PC-9 (cell line): ENCODE measurements at regions not wholly inside any gene's neighbourhood (a gene's known extent, or its start where the extent isn't known, plus 50 kb on each side); places are given as distances from the start of the nearest gene placed in this dataset.

Source experiments
- BruUV-seq: library from RNA; stranded (reverse); fragments of 400-500 nt; replicated peaks from 2 replicates; lab custom pipeline; 2021; lab: Mats Ljungman, UMichigan
- CTCF ChIA-PET: fragments of 300-600 bp; sonication (Branson Sonifier 250); formaldehyde crosslinking; loops from one replicate; lab custom pipeline; 2022; ENCODE audit warnings: antibody characterized with exemption; lab: Charles Lee
- POLR2A ChIA-PET: fragments of 300-600 bp; sonication (Branson Sonifier 250); formaldehyde crosslinking; loops from one replicate; lab custom pipeline; 2022; ENCODE audit warnings: antibody characterized with exemption; ENCODE audit not compliant: unreplicated experiment; lab: Charles Lee
- DNase-seq, 2 experiments: peaks; one replicate each; pipeline versions ENCODE4 v3.0.0 to v3.0.0-alpha.2; 2015 to 2022; ENCODE audit warnings: mixed read lengths in 1 of 2
- H2AFZ ChIP-seq: fragments of 200-600 bp; sonication (generic); 2 replicates; pipeline ENCODE4 v1.8.1; 2017; ENCODE audit warnings: antibody characterized with exemption
- H3F3A ChIP-seq: fragments of 200-600 bp; sonication (generic); 2 replicates; pipeline ENCODE4 v1.8.1; 2017; ENCODE audit warnings: antibody characterized with exemption, mild to moderate bottlenecking, low read depth; ENCODE audit not compliant: insufficient read depth
- H3K27ac ChIP-seq: fragments of 200-600 bp; sonication (generic); 2 replicates; pipeline ENCODE4 v1.6.1; 2016; ENCODE audit warnings: mixed run types
- H3K27me3 ChIP-seq: fragments of 200-600 bp; sonication (generic); 2 replicates; pipeline ENCODE4 v1.6.1; 2016; ENCODE audit warnings: low read depth, mixed run types; ENCODE audit not compliant: insufficient read depth
- H3K36me3 ChIP-seq: fragments of 200-600 bp; sonication (generic); 2 replicates; pipeline ENCODE4 v1.6.1; 2016; ENCODE audit warnings: low read depth, mixed run types
- H3K4me1 ChIP-seq: fragments of 200-600 bp; sonication (generic); replicated peaks from 2 replicates; pipeline ENCODE4 v1.6.1; 2016; ENCODE audit warnings: mixed run types; ENCODE audit not compliant: insufficient read depth
- H3K4me2 ChIP-seq: fragments of 200-600 bp; sonication (generic); 2 replicates; pipeline ENCODE4 v1.6.1; 2017; ENCODE audit warnings: mixed run types
- H3K4me3 ChIP-seq: fragments of 200-600 bp; sonication (generic); 2 replicates; pipeline ENCODE4 v1.6.1; 2016; ENCODE audit warnings: mixed run types
- H3K79me2 ChIP-seq: fragments of 200-600 bp; sonication (generic); 2 replicates; pipeline ENCODE4 v1.6.1; 2017; ENCODE audit warnings: low read depth, mixed run types
- H3K9me2 ChIP-seq: fragments of 200-600 bp; sonication (generic); 2 replicates; pipeline ENCODE4 v1.8.1; 2017; ENCODE audit warnings: mild to moderate bottlenecking; ENCODE audit not compliant: insufficient read depth
- H3K9me3 ChIP-seq: fragments of 200-600 bp; sonication (generic); 2 replicates; pipeline ENCODE4 v1.8.1; 2016; ENCODE audit warnings: low read depth; ENCODE audit not compliant: insufficient read depth
- H4K20me1 ChIP-seq: fragments of 200-600 bp; sonication (generic); 2 replicates; pipeline ENCODE4 v1.8.1; 2017; ENCODE audit not compliant: insufficient read depth
- CTCF ChIP-seq: fragments of 200-600 bp; sonication (generic); conservative IDR thresholded peaks from 2 replicates; pipeline ENCODE4 v1.6.1; 2017; ENCODE audit warnings: mixed run types, antibody characterized with exemption, mild to moderate bottlenecking, moderate library complexity
- EZH2 ChIP-seq: fragments of 200-600 bp; sonication (generic); IDR thresholded peaks from 2 replicates; pipeline ENCODE4 v1.8.0; 2017; ENCODE audit warnings: antibody characterized with exemption, low read depth
- intact Hi-C: fragments of 100-400 bp; cut with micrococcal nuclease; formaldehyde crosslinking; loops from one replicate; pipeline ENCODE4 v1.10.0; 2022; ENCODE audit not compliant: unreplicated experiment

GRCh38 chr3:143201870-143202752, 82.5 kb downstream of the CHST2 start:
- CTCF ChIA-PET = no interaction called here
- H3K4me2 ChIP-seq = no peak overlapping the region

GRCh38 chr3:143203142-143203541, 83.6 kb downstream of the CHST2 start:
- H3K9me2 ChIP-seq = no peaks in the 10 kb centered on the region
- no peak overlapping the region for H3K4me2 ChIP-seq
- TF ChIP-seq EZH2 = no peak
- no peak for TF ChIP-seq CTCF
- H3K27me3 ChIP-seq = no peaks in the 10 kb centered on the region
- H3K4me1 ChIP-seq = no peaks in the 10 kb centered on the region
- ChIA-PET CTCF (no interaction called here), POLR2A (no interaction called here)
- no peak overlapping the region for H3K27ac ChIP-seq
- H3F3A ChIP-seq = no peaks in the 10 kb centered on the region
- intact Hi-C loops = no loop called here
- H3K36me3 ChIP-seq = no peaks in the 10 kb centered on the region
- H3K79me2 ChIP-seq = no peaks in the 10 kb centered on the region
- H3K9me3 ChIP-seq = no peaks in the 10 kb centered on the region
- DNase-seq = no peak
- H3K4me3 ChIP-seq = no peak overlapping the region
- H4K20me1 ChIP-seq = no peaks in the 10 kb centered on the region
- BruUV-seq = no TSS peak
- no peak overlapping the region for H2AFZ ChIP-seq

More at GRCh38 chr3:143201870-143202752, 82.5 kb downstream of the CHST2 start:
- H3K4me1 ChIP-seq = no peaks in the 10 kb centered on the region
- no peak overlapping the region for H3K4me3 ChIP-seq
- H3K27me3 ChIP-seq = no peaks in the 10 kb centered on the region
- POLR2A ChIA-PET = no interaction called here
- no peak overlapping the region for H3K27ac ChIP-seq
- BruUV-seq = no TSS peak
- H3K9me2 ChIP-seq = no peaks in the 10 kb centered on the region
- no peak overlapping the region for H2AFZ ChIP-seq
- no peak for DNase-seq
- no peak for TF ChIP-seq CTCF
- TF ChIP-seq EZH2 = no peak
- intact Hi-C loops = no loop called here
- no peaks in the 10 kb centered on the region for H3F3A ChIP-seq
- no peaks in the 10 kb centered on the region for H3K9me3 ChIP-seq
- no peaks in the 10 kb centered on the region for H4K20me1 ChIP-seq
- no peaks in the 10 kb centered on the region for H3K36me3 ChIP-seq
- no peaks in the 10 kb centered on the region for H3K79me2 ChIP-seq

DNA sequence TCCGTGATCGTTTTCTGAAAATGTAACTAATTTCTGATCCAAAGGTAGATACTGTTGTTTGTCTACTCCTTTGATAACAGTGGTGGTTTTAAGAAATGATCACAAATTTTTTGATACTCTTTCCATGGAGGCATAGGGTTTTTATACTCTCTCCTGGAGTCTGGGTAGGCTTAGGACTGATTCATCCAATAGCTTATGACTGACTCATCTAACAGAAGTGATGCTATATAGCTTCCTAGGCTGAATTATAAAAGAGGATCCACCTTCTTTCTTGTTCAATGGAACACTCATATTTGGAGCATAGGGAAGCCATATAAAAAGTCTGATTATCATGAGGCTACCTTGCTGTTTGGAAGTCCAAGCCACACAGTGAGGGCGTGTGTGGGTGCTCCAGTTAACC, 84.3 kb downstream of the CHST2 start:
- POLR2A ChIA-PET = no interaction called here
- no peak overlapping the region for H3K4me2 ChIP-seq
- H3K4me3 ChIP-seq = no peak overlapping the region
- CTCF ChIA-PET = no interaction called here
- no peaks in the 10 kb centered on the region for H4K20me1 ChIP-seq
- no peak for TF ChIP-seq CTCF
- H3K9me3 ChIP-seq = no peaks in the 10 kb centered on the region
- no peak for DNase-seq
- H2AFZ ChIP-seq = no peak overlapping the region
- no peak overlapping the region for H3K27ac ChIP-seq
- H3K79me2 ChIP-seq = no peaks in the 10 kb centered on the region
- no peaks in the 10 kb centered on the region for H3K9me2 ChIP-seq
- no peaks in the 10 kb centered on the region for H3K36me3 ChIP-seq
- no peaks in the 10 kb centered on the region for H3F3A ChIP-seq
- BruUV-seq = no TSS peak
- H3K4me1 ChIP-seq = no peaks in the 10 kb centered on the region
- intact Hi-C loops = no loop called here
- no peaks in the 10 kb centered on the region for H3K27me3 ChIP-seq
